VCaP (cell line): ENCODE measurements at regions not wholly inside any gene's neighbourhood (a gene's known extent, or its start where the extent isn't known, plus 50 kb on each side); places are given as distances from the start of the nearest gene placed in this dataset.

Experiments
- H3K27ac ChIP-seq: fragments of 450-650 bp; 2 replicates; pipeline ENCODE4 v1.5.1; 2017
- TF ChIP-seq, protein P1 (sequence below): fragments of 450-650 bp; conservative IDR thresholded peaks from 2 replicates; pipeline ENCODE4 v1.5.1; 2017; ENCODE audit warnings: mild to moderate bottlenecking, moderate library complexity

GRCh38 chr9:16322849-16323248 is 547.6 kb downstream of the BNC2 start:
- TF ChIP-seq, protein P1, sequence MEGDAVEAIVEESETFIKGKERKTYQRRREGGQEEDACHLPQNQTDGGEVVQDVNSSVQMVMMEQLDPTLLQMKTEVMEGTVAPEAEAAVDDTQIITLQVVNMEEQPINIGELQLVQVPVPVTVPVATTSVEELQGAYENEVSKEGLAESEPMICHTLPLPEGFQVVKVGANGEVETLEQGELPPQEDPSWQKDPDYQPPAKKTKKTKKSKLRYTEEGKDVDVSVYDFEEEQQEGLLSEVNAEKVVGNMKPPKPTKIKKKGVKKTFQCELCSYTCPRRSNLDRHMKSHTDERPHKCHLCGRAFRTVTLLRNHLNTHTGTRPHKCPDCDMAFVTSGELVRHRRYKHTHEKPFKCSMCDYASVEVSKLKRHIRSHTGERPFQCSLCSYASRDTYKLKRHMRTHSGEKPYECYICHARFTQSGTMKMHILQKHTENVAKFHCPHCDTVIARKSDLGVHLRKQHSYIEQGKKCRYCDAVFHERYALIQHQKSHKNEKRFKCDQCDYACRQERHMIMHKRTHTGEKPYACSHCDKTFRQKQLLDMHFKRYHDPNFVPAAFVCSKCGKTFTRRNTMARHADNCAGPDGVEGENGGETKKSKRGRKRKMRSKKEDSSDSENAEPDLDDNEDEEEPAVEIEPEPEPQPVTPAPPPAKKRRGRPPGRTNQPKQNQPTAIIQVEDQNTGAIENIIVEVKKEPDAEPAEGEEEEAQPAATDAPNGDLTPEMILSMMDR, result no peak
- no peak overlapping the region for H3K27ac ChIP-seq

GRCh38 chr9:16325966-16326365 is 544.5 kb downstream of the BNC2 start:
- H3K27ac ChIP-seq, result no peak overlapping the region
- TF ChIP-seq, protein P1, result no peak

DNA sequence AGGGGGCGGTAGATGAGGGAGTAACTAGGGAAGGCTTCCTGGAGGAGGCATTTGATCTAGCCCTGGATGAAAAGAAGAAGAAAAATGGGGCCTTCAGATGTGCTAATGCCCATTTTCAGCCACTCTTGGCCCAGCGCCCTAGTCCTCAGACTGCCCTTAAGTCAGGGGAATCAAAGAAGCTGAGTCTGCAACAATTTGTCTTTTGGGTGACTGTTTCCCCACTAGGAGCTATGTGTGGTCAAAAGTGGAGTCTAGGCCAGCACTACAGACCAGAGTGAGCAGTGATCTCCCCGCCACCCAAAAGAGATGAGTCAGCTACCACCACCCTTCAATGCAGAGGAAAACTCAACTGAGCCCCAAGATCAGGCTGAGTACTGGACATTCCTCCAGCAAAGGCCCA is 542.1 kb downstream of the BNC2 start:
- TF ChIP-seq, protein P1, result no peak

GRCh38 chr9:16329671-16330113 is 540.8 kb downstream of the BNC2 start:
- TF ChIP-seq, protein P1, result no peak

More for the DNA sequence above, 542.1 kb downstream of the BNC2 start:
- no peak overlapping the region for H3K27ac ChIP-seq

DNA sequence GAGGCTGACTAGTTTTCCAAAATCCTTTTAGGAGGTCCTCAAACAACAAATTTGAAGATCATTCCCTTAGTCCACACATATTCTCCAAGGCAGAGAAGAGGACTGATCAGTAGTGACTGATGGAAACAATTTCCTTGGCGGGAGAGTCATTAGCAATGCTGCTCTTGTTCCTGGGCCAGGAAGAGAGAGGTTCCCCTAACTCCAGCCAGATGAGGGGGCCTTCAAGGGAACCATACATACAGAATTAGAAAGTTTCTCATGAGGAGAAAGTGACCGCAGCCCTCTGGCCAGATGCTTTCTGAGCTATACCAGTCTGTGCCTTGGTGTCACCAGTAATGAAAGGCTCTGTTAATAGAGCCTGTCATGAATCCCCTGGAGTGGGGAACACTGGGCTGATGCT is 539.4 kb downstream of the BNC2 start:
- no peak overlapping the region for H3K27ac ChIP-seq
- TF ChIP-seq, protein P1, result no peak

More at GRCh38 chr9:16329671-16330113, 540.8 kb downstream of the BNC2 start:
- no peak overlapping the region for H3K27ac ChIP-seq

DNA sequence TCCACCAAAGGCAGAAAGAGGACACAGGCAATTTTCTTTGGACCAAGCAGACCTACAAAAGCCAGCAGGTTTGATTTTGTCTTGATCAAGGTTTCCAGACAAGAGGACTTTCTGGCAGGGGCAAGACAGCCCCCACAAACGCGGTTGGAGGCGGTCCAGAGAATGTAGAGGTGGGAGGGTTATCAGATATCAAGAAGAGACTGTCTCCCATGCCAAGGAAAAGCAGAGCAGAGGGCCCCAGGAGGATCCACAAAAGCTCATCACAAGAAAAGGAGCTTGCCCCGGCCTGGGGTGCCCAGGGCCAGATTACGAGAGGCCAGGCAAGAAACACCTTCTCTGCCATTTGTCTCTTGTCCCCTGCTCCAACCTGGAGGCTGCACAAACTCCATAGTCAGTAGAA is 538.9 kb downstream of the BNC2 start:
- H3K27ac ChIP-seq, result no peak overlapping the region
- TF ChIP-seq, protein P1, result no peak

DNA sequence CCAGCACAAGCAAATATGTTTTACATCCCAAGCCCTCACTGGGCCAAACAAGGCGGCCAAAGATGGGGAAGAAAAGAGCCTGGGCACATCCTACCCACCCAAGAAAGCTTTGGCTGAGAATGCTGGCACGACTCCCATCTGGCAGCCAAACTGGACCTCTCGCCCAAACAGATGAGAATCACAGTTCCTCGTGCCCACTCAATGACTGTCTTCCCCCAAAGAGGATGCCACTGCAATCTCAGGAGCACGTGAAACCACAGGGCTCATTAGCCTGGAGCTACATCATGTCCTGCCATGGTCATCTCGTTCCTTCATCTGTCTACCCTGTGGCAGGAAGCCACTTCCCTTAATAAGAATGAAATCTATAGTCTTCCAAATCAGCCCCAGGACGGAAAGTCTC is 536.8 kb downstream of the BNC2 start:
- TF ChIP-seq, protein P1, result no peak

More for the DNA sequence above, 536.8 kb downstream of the BNC2 start:
- no peak overlapping the region for H3K27ac ChIP-seq
